PC-9 (cell line): ENCODE measurements at regions not wholly inside any gene's neighbourhood (a gene's known extent, or its start where the extent isn't known, plus 50 kb on each side); places are given as distances from the start of the nearest gene placed in this dataset.
"Not testable (repeated sequence)": the region's sequence is repeated elsewhere in the genome, so short reads cannot be mapped to it uniquely, and the experiment has no call there.

ENCODE experiments used
- CTCF ChIP-seq: fragments of 200-600 bp; sonication (generic); conservative IDR thresholded peaks from 2 replicates; pipeline ENCODE4 v1.6.1; 2017; ENCODE audit warnings: mixed run types, antibody characterized with exemption, mild to moderate bottlenecking, moderate library complexity
- EZH2 ChIP-seq: fragments of 200-600 bp; sonication (generic); IDR thresholded peaks from 2 replicates; pipeline ENCODE4 v1.8.0; 2017; ENCODE audit warnings: antibody characterized with exemption, low read depth

- TF ChIP-seq CTCF, EZH2: not testable (repeated sequence)
Measured at GRCh38 chr16:32805639-32806038, 129.7 kb upstream of the TP53TG3 start.
